HG03066 (cell line): ENCODE measurements at regions not wholly inside any gene's neighbourhood (a gene's known extent, or its start where the extent isn't known, plus 50 kb on each side); places are given as distances from the start of the nearest gene placed in this dataset.
"Not testable (repeated sequence)": the region's sequence is repeated elsewhere in the genome, so short reads cannot be mapped to it uniquely, and the experiment has no call there.

Experiments
- ATAC-seq: cut with Tn5 transposase; IDR thresholded peaks from one replicate; pipeline ENCODE4 v1.9.1; 2021; ENCODE audit warnings: low read depth; ENCODE audit not compliant: unreplicated experiment

DNA sequence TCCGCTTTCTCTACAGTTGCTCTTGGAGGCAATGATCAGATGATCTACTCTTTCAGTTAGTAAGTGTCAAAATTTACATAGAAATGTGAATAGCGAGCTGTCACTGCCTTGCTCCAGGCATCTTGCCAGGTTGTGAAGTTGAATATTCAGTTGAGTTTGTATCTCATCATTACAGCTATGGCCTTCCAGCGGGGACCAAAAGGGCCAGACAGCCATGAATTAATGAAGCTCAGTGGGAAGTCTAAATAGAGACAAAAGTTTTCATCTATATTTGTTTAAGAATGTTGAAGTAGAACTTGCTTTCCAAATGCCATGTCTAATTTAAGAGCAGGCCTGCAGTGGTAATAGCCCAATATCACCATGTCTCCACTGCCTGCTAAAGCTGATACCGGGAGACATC lies 387.8 kb downstream of the FLRT2 start:
- no peak for ATAC-seq

- no peak for ATAC-seq
These were observed 385.8 kb downstream of the FLRT2 start for GRCh38 chr14:85915711-85916110.

- ATAC-seq: no peak
These were observed 382.2 kb downstream of the FLRT2 start for GRCh38 chr14:85912141-85912540.

GRCh38 chr14:85911044-85911443 lies 381.1 kb downstream of the FLRT2 start:
- ATAC-seq: no peak

- ATAC-seq: no peak
These were observed 379.6 kb downstream of the FLRT2 start for GRCh38 chr14:85909581-85909980.

DNA sequence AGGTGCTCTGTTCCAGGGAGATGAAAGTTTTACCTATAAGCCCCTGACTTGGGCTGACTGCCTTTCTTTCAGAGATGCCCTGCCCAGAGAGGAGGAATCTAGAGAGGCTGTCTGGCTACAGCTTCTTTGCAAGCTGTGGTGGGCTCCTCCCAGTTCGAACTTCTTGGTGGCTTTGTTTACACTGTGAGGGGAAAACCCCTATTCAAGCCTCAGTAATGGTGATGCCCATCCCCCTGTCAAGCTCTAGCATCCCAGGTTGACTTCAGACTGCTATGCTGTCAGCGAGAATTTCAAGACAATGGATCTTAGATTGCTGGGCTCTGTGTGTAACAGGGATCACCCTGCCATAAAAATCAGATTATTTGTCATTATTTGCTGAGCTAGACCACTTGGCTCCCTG lies 377.6 kb downstream of the FLRT2 start:
- no peak for ATAC-seq

DNA sequence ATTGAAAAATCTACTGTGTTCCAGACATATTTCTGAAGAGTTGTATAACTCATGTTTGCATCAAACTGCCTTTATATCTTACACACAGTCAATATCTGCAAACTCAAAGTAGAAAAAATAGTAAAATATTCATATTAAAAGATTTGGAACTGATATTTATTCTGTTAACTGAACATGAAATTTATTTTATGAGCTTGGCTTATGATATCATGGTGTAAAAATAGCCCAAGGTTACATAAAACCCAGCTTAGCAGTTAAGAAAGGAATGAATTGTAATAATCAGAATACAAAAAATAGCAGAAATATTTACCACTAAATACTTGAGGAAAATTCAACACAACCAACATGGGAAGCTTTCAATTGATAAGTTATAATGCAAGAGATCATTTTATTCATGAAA lies 367.9 kb downstream of the FLRT2 start:
- ATAC-seq: no peak

DNA sequence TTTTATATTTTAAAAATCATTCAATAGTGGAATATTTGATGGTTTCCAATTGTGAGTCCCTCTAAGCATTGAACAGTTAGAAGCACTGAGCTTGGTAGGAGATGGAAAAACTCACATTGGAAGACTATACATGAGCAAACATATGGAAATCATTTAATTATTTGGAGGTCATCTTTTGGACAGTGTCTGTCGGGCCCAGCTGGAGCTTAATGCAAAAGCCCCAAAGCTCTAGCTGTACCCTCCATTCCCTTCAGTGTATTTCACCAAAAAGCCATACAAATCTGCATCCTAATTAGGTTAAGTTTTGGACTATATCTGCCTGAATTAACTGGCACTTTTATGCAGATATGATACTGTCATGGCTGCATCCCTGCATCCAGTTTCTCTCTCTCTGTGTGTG lies 365.7 kb downstream of the FLRT2 start:
- no peak for ATAC-seq

GRCh38 chr14:85892251-85892650 lies 362.3 kb downstream of the FLRT2 start:
- no peak for ATAC-seq

GRCh38 chr14:85883966-85884365 lies 354.0 kb downstream of the FLRT2 start:
- ATAC-seq: no peak

DNA sequence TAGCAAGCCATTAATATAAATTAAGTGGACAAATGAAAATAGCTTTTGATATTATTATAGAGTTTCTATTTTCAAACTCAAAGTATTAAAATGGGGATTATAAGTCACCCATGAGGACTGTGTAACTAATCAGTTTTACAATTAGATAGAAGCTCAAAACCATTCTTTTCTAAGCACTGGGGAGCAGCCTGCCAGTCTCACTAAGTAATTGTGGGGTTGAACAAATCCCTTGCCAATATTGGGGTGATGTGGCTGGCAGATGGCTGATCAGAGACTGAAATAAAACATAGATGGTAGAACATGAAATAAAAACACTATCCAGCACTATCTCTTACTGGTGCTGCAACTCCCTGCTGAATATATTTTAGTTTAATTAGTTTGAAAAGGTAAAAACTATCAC lies 353.2 kb downstream of the FLRT2 start:
- ATAC-seq: no peak

GRCh38 chr14:85881935-85882334 lies 352.0 kb downstream of the FLRT2 start:
- no peak for ATAC-seq

DNA sequence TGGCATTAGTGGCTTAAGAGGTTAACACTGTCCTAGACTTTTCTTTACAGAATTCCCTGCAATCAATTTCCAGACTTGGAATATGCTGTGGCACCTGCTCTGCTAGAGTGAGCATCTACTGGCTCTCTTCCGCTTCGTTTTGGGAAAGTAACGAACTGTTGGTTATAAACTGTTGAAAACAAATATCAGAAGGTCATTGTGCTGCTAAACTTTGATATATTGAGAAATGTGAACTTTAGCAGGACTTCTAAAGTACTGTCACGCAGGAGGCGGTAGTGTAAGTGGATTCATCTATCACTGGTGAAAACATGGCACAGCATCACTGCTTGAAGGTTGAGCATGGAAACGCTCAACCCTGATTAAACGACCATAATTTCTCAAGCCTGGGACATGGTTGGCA lies 348.9 kb downstream of the FLRT2 start:
- no peak for ATAC-seq

DNA sequence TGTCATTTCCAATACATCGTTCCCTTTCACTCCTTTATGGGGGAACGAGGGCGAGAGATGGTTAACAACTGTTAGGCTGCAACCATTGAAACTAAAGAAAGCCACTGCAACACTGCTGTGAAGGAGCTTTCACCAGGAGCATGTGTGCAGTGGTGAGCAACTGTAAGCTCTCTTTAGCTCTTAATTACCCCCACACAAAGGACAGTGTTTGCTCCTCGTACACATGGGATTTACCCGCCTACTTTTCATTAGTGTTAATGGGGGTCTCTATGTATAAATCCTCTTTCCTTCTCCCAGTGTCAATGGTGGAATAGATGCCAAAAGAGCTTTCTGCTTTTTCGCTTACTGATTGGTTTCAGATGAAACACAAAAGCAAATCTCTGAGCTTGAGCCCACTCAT lies 343.1 kb downstream of the FLRT2 start:
- no peak for ATAC-seq

DNA sequence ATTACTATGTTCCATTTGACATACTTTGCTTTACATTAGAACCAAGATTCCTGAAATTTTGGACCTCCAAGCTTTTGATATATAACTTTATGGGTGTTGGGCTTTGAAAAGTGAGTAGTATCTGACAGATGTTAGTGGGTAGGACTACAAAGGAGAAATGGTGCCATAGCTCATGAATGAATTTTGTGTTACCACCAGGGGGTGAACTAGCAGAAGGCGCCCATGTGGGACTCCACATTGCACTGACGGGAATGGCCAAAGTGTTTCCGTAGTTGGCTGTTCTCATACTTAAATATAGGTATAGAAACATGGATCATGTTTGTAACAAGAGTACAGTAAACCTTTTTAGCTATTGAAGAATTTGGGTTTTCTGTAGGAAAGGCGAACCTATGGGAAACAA lies 337.5 kb downstream of the FLRT2 start:
- no peak for ATAC-seq

DNA sequence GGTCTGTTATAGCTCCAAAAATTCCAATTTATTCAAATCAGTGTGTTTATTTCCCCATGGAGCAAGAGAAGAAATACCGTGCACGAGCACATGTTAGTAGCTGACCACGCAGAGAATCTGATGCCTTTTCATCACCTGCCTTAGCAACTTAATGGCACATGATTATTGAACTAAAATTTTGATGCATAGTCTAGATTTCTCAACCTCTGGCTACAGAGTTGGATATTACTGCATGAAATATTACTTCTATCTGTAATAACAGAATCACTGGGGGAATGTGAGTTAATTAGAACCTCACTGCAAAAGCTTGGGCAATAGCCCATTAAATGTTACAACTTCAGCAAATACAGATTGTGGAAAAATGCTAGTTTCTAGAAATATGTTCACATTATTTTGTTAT lies 335.8 kb downstream of the FLRT2 start:
- no peak for ATAC-seq

DNA sequence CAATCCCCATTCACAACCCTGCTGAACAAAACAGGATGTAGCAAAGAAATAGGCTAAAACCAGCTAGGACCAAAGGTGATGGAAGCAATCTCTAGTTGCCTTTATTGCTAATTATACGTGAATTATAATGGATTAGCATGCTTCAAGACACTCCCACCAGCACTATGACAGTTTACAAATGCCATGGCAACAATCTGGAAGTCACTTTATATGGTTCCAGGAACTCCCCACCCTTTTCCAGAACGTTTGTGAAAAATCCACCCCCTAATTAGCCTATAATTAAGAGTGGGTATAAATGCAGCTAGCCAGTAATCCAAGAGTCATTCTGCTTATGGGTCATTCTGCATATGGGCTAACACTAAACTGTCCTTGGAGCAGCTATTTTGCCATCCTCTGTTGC lies 328.7 kb downstream of the FLRT2 start:
- ATAC-seq: no peak

GRCh38 chr14:85856430-85856829 lies 326.5 kb downstream of the FLRT2 start:
- ATAC-seq: no peak

GRCh38 chr14:85853996-85854526 lies 324.1 kb downstream of the FLRT2 start:
- no peak for ATAC-seq

GRCh38 chr14:85852906-85853305 lies 323.0 kb downstream of the FLRT2 start:
- no peak for ATAC-seq

DNA sequence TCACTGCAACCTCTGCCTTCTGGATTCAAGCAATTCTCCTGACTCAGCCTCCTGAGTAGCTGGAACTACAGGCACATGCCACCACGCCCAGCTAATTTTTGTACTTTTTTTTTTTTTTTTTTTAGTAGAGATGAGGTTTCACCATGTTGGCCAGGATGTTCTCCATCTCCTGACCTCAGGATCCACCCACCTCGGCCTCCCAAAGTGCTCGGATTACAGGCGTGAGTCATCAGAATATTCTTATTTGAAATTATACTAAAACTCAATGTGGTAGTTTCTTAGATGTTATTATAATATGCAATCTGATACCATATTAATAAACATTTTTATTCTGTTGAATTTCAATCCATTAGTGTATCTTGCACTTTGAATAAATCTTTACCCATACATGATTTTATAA lies 322.2 kb downstream of the FLRT2 start:
- ATAC-seq: not testable (repeated sequence)

DNA sequence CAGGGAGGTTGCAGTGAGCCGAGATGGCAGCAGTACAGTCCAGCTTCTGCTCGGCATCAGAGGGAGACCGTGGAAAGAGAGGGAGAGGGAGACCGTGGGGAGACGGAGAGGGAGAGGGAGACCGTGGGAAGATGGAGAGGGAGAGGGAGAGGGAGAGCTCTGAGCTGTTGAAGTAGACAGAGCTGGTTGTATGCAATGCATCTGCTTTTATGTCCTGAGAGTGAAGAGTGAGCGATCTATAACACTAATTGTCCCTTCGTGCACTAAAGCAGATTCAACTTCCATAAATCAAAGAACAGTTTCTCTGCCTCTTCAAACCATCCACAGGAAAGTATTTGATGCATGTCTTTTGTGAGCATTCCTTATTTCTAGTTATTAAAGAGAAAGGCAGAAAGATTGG lies 300.6 kb downstream of the FLRT2 start:
- ATAC-seq: not testable (repeated sequence)

GRCh38 chr14:85829601-85830000 lies 299.7 kb downstream of the FLRT2 start:
- not testable (repeated sequence) for ATAC-seq
